GM12872 (cell line): ENCODE measurements at regions not wholly inside any gene's neighbourhood (a gene's known extent, or its start where the extent isn't known, plus 50 kb on each side); places are given as distances from the start of the nearest gene placed in this dataset.

ENCODE experiments used
- TF ChIP-seq, protein P1 (sequence below): IDR thresholded peaks from 3 replicates; pipeline ENCODE4 v1.5.1; 2011; ENCODE audit warnings: low read depth, mild to moderate bottlenecking, low read length, moderate library complexity; ENCODE audit not compliant: insufficient read depth

DNA sequence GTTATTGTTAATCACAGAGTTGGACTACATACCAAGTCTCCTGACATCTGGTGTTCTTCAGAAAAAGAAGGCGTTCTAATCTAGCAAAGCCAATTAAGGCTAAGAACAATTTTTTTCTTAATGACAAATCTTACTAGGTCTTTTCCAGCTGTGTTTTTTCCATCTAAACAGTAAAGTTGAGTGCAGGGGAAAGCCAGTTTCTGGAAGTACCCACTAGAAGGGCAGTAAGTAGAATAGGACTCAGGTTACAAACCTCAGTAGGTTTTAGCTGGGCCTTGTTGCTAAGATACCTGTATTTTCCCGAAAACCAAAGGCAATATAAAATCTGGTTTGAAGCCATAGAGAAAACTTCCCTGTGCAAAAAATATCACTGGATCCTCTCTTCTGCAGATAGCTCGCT, 351.9 kb downstream of the ETS1 start:
- TF ChIP-seq, protein P1, sequence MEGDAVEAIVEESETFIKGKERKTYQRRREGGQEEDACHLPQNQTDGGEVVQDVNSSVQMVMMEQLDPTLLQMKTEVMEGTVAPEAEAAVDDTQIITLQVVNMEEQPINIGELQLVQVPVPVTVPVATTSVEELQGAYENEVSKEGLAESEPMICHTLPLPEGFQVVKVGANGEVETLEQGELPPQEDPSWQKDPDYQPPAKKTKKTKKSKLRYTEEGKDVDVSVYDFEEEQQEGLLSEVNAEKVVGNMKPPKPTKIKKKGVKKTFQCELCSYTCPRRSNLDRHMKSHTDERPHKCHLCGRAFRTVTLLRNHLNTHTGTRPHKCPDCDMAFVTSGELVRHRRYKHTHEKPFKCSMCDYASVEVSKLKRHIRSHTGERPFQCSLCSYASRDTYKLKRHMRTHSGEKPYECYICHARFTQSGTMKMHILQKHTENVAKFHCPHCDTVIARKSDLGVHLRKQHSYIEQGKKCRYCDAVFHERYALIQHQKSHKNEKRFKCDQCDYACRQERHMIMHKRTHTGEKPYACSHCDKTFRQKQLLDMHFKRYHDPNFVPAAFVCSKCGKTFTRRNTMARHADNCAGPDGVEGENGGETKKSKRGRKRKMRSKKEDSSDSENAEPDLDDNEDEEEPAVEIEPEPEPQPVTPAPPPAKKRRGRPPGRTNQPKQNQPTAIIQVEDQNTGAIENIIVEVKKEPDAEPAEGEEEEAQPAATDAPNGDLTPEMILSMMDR, result no peak

DNA sequence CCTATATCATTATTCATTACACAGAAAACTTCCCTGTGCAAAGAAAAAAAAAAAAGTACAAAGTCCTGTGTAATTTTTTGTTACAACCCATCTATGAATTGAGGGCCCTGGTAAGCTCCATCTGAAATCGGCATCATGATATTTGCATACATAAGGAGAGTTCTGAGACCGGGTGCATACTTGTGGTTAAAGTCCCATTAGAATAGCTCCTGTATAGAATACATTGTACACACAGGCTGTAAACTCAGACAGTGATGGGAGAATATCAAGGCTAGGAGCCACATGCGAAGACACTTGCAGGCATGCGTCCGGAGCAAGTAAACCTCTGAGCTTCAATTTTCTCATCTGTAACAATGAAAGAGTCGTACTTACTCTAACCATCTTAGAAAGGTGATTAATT, 353.2 kb downstream of the ETS1 start:
- TF ChIP-seq, protein P1, result no peak

DNA sequence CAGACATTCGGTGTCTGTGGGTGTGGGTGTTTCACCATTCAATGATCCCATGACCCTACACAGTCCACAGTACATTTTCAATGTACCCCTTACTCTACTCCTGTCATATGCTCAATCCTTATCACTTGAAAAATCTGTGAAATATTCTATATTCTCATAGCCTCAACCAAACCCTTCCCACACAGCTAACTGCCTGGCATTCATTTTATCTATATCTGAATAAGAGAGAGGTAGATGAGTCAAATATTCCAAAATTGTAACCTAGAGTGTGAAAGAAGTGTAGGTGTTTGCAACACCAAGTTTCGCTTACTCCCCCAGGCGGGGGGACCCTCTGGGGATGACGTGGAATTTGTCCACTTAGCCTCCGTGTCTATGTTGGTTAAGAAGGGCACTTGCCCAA, 354.8 kb downstream of the ETS1 start:
- TF ChIP-seq, protein P1, result no peak

DNA sequence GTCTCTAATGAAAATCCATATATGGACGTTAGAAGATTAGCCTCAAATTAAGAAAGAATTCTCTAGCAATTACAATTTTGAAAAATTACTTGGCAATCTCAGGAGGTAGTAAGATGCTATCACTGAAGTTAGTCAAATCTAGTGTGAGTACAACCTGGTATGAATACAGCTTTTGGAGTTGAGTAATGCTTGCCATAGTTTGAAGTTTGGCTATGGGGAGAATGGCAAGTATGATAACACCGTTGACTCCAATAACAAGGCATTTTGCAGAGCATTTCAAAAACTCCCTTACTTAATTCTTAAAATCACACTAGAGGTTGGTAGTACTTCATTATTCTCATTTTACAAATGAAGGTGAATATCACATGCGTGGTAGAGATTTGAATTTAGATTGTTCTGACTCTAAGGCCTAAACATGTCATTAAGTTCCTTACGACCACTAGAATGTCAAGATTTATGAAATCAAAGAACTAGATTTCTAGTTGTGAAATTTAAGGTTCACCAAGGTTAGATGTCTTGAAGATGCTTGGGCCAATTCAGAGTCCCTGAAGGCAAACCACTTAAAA, 355.4 kb downstream of the ETS1 start:
- TF ChIP-seq, protein P1, result no peak

DNA sequence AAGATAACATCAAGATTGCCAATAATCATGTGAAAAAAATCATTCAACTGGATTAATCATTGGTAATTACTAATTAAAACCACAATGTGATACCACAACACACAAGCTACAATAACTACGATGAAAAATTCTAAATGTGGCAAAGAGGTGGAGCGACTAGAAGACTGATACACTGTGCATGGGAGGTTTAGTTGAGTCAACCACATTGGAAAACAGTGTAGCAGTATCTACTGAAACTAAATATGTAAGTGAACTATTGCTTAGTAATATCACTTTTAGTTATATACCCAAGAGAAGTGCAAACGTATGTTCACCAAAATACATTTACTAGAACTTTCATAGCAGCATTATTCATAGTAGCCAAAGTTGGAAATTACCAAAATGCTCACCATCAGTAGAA, 359.9 kb downstream of the ETS1 start:
- TF ChIP-seq, protein P1, result no peak

DNA sequence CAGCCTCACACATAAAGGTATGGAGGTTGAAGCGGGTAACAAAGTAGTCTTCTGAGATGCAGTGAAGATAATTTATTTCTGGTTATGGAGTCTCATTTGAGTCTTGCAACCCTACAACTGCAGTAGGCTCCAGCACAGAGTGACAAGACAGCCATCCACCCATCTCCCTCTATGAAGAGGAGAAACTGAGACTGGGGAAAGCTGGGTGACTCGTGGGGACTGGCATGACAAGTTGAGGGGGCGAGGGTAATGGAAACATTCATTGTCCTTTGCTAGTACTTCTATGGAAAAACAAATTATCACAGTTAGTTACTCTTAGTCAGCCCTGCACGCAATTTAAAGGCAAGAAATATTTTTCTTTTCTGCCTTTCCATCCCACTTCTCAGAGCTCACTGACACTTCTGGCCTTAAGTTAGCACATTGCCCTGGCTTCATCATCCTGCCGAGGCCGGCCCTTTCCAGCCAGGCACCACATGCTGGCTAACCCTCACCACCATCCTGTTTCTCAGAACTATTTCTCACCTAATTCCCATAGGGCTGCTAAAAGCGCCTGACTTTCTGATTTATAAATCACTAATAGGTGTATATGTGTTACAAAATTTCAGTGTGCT, 361.1 kb downstream of the ETS1 start:
- TF ChIP-seq, protein P1, result no peak

DNA sequence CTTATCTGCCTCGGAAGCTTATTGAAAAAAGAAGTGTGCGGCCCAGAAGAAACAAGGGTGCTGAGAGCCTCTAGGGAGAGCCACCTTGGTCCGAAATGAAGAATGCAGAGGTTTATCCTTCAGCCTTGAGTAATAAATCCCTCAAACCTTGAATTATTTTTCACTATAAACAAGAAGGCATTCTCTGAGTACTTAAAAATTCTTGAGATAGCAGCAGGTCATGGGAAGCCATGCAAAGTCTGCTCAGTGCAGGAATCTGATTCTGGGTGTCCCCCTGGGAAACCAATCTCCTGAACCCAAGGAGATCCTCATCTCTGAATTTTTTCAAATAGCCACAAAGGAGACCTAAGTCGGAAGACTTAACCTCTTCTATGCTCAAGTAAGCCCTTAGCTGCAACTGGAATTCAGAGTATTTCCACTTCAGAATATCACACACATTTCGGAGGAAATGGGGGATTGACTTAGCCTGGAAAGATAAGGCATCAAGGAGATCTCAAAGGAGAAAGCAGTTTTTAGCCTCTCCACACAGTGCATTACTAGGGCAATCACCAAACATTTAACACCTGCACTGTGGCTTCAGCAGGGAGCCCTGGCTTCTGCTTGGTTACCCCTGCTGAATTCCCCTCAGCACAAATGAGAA, 365.0 kb downstream of the ETS1 start:
- TF ChIP-seq, protein P1, result no peak
